ENCODE measurements at regions not wholly inside any gene's neighbourhood (a gene's known extent, or its start where the extent isn't known, plus 50 kb on each side); places are given as distances from the start of the nearest gene placed in this dataset.
"Not testable (repeated sequence)": the region's sequence is repeated elsewhere in the genome, so short reads cannot be mapped to it uniquely, and the experiment has no call there.

GRCh38 chr4:132267321-132267720, 881.8 kb upstream of the PCDH10 start:
- DNase-seq = no peak

GRCh38 chr4:132269303-132269990, 879.6 kb upstream of the PCDH10 start:
- no peak for DNase-seq

- no peak for DNase-seq
Measured at GRCh38 chr4:132275583-132276121, 873.4 kb upstream of the PCDH10 start.

- DNase-seq = no peak
Measured at GRCh38 chr4:132276185-132276584, 872.9 kb upstream of the PCDH10 start.

- DNase-seq = no peak
Measured at GRCh38 chr4:132276989-132277388, 872.1 kb upstream of the PCDH10 start.

- DNase-seq = no peak
Measured at GRCh38 chr4:132281733-132282132, 867.4 kb upstream of the PCDH10 start.

GRCh38 chr4:132284910-132285426, 864.1 kb upstream of the PCDH10 start:
- DNase-seq = no peak

GRCh38 chr4:132297346-132297745, 851.7 kb upstream of the PCDH10 start:
- DNase-seq = no peak

DNA sequence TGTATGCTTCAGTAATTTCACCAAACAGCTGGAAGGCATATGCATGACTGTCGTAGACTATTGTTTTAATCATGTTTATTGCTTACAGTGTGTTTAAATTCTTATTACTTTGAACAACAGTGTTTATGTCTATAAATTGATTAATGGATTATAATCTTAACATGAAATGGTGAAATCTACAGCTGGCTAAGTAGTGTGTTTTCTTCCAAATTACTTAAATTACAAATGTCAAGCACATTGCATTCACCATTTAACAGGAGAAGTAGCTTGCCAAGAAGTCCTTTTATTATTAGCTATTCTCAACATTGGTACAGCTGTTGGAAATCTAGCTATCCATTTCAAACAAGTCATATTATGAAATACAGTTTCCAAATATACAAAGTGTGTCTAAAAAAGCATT, 849.3 kb upstream of the PCDH10 start:
- DNase-seq = no peak

GRCh38 chr4:132312521-132312920, 836.6 kb upstream of the PCDH10 start:
- no peak for DNase-seq

DNA sequence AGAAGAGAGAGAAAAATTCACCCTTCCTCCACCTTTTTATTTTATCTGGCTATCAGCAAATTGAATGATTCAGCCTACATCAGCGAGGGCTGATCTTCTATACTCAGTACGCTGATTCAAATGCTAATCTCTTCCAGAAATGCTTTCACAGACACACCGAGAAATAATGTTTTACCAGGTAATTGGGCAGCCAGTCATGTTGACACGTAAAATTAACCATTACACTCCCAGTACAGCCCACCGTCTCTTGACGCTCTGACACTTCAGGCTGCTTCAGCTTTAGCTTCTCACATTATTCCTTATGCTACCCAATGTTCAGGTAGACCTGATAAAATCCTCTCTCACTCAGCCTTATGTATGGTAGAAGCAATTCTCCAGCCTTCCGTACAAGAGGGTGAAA, 835.2 kb upstream of the PCDH10 start:
- DNase-seq = no peak

GRCh38 chr4:132316738-132317137, 832.4 kb upstream of the PCDH10 start:
- DNase-seq = no peak

DNA sequence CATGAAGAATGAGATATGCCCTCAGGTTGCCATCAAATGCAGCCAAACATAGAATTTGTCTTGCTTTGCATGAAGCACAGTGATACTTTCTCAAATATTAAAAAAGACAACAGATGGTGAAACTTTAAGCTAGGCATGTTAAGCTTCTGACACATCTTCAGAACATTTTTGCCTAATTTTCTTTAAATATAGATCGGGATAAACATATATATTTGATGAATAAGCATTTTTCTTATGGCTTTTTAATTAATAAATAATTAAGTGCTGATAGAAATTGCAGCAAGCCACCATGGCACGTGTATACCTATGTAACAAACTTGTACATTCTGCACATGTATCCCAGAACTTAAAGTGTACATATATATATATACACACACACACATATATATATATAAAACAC, 831.2 kb upstream of the PCDH10 start:
- DNase-seq = no peak

GRCh38 chr4:132328761-132329160, 820.3 kb upstream of the PCDH10 start:
- DNase-seq = no peak

- DNase-seq = no peak
Measured at GRCh38 chr4:132330994-132331393, 818.1 kb upstream of the PCDH10 start.

- DNase-seq = no peak
Measured at GRCh38 chr4:132332932-132333723, 816.0 kb upstream of the PCDH10 start.

DNA sequence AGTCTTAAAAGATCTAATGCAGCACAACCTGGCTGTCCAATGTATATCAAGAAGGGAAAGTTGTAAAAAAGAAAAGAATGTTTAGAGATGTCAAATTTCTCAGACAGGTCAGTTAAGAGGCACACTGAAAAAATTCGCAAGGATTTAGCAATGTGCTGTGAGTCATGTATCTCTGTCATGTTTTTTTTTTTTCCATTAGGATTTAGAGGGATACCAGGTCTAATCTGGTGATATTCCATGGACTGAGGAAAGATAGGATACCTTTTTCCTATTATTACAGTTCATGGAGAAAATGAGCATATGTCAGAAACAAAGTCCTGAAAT, 815.4 kb upstream of the PCDH10 start:
- DNase-seq = no peak

DNA sequence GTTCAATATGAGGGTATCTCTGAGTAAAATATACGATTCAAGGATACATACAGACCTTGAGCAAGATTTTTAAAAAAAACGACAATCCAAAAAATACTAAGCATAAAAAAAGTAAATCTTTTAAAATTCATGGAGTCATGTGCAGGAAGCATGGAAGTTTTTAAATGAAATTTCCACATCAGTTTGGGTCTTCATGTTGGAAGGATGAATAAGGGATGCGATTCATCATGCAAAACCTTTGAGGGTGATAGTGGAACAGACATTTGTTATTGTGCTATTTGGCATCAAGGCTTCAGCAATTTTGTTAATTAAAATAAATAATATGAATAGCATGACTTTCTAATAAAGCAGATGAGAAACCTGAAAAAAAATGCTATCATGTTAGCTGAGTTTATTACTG, 815.0 kb upstream of the PCDH10 start:
- no peak for DNase-seq

- DNase-seq = no peak
Measured at GRCh38 chr4:132344924-132345828, 803.9 kb upstream of the PCDH10 start.

- no peak for DNase-seq
Measured at GRCh38 chr4:132346016-132346415, 803.1 kb upstream of the PCDH10 start.

DNA sequence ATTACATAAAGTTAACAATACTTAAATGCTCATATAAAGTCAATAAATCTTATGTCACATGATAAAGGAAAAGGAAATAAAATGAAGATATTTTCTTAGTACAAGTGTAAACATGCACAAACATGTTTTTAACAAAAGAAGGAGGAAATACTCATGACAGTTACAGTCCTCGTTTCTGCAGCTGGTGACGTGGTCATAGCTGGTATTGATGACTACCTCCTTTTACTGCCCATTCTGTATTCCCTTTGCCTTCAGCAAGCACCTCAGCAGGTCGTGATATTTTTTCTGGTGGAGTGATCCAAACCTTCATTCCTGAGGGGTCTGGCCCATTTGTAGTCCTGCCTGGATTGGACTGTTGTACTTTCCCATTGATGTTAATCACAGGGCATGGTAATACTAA, 797.5 kb upstream of the PCDH10 start:
- DNase-seq = not testable (repeated sequence)

DNA sequence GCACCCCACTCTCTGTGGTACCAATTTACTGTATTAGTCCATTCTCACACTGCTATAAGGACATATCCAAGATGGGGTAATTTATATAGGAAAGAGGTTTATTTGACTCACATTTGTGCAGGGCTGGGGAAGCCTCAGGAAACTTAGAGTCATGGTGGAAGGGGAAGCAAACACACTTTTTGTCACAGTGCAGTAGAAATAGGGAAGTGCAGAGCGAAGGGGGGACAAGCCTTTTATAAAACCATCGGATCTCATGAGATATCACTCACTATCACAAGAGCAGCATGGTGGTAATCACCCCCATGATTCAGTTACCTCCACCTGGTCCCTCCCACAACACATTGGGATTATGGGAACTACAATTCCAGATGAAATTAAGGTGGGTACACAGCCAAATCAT, 766.9 kb upstream of the PCDH10 start:
- no peak for DNase-seq

DNA sequence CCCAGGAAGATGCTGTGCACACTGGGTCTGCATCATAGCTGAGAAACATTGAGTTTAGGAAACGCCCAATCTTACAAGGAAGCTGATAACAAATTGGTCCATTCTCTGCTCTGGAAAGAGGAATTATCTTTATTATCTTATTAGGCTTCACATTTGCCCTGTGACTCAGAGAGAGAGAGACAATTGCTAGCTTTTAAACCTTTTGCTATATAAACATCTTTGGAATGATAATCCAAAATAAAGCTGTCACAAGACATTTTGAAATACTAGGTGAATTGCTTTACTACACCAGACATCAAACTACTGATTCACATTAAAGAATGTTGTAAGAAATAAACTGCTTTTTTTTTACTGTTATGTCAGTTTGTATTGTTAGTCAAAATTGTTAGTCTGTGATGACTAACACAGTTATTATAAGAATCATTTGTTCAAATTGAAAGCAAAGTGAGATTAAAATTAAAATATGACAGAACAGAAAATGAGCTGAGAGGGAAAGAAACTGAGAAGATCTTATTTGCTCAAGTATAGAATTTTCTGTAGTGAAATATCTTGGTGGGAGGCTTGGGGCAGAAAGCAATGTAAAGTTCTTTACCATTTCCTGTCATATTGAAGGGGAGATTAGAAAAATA, 765.4 kb upstream of the PCDH10 start:
- DNase-seq = no peak
